ENCODE measurements at regions not wholly inside any gene's neighbourhood (a gene's known extent, or its start where the extent isn't known, plus 50 kb on each side); places are given as distances from the start of the nearest gene placed in this dataset.

DNA sequence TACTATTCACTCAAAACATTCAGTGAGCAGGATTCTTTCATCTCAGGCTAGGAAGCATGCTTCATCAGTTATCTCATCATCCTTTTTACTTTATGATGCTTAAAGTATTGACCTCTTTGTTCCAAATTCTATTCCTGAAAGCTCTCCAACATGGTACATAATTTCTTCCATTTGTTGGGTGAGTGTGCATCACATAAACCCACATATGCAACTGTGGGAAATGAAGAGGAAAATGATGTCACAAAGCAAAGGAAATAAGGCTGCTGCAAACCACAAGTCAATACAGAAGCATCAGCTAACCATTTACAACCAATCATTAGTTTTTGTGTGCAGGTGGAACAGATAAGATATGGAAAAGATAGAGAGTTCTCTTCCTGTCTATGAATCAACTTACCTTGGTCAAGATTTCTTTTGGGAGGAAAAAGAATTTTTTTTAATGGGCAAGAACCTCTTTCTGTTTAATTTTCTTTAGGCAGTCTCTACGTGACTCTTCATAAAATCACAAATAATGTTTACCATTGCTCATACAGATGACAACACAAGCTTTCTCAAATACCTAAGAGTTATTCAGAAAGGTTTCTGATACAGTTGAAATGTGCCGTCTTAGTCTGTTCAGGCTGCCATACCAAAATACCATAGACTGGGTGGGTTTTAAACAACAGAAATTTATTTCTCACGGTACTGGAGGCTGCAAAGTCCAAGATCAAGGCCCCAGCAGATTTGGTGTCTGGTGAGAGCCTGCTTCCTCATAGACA, 259.9 kb downstream of the ADGRG6 start:
- DNase-seq, result peak in 1 of 2 experiments; percentile 5

DNA sequence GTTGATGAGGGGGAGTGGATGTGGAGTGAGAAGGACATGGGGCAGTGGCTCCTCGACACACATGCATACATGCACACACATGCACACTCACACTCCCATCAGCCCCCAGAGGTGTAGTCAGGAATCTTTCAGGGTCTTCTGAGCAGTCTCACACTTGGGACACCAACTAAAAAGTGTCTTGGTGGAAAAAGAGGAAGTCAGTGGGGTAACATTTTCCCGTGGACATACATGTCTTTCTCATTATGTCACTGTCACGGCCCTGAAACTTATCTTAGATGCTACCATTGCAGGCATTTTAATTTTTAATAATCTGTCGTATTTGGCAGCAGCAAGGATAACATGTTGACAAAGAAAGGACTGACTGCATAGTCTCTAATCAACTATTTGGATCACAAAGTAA, 261.1 kb downstream of the ADGRG6 start:
- no peak for DNase-seq

DNA sequence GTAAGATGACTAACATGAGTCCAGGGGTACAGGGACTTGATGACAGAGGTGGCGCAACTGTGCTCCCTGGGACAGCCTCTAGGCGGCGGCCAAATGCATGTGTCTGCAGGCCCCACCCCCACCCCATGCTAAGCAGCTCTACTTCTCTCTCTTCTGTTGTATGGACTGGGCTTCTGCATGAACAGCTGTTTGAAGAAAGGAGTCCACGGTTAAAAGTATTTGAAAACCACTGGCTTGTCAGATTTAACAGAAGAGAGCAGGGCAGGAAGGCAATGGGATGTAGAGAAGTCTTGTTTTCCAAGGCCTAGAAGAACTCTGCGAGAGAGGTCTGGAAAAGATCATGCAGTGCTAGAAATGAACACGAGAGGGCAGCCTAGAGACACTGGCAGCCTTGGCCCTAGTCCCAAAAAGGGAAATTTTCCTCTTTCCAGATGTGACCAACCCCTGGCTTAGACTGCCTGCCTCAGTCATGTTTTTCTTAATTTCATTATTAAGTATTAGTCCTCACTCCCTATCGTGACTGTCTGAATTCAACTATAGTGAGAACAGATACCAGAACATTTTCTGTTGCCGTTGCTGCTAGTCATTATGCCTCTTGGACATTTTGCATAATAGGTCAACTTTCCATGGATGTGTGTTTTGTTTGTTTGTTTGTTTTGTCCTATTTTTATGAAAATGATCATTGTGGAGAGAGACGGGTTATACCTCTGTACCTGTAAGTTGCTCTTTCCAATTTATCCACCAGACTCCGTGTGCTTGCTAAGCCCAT, 265.0 kb downstream of the ADGRG6 start:
- DNase-seq, result peak; percentile 38 to 40

DNA sequence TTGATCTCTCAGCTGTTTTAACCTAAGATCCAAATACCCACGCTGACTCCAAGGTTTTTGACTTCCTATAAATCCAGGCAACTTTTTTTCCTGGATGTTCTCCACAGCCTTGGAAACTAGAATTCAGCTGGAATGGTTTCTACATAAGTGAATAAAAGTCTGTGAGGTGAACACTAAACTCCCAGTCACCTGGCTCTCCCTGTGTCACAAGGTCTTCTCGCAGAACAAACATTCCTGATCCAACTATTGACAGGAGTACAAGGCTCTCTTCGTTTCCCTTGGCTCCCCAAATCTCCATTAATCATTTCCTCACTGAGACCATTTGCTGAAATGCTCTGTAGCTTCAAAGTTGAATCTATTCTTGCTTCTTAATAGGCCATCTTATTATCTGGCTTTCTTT, 265.7 kb downstream of the ADGRG6 start:
- no peak for DNase-seq

DNA sequence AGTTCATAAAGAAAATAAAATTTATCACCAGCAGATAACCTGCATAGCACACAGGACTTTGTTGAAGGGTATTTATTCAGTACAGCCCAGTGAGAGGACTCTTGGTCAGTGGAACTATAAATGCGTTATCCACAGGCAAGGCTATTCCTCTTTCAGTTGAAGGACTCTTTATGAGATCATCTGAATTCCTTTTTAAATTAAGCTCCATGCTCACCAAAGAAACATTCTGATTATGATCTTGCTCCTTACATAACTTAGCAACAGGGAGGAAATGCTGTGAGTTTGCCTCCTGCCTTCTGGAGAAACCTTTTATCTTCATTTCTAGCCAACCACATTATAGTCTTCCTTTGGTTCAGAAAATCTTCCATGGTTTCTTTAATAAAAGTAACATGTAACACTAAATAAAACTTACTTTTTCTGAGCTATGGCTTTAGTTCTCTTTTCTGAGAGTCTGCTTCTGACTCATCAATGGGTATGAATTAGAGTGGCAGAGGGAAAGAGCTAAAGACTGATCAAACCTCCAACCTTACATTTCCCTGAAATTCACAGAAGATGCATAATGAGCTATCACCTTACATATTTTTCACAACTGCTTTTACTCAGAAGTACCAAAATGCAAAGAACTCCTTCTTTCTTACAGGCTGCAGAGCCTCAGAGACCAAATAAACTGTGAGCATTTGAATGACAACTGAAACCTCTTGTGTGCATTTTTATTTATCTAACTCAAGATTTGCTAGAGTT, 267.2 kb downstream of the ADGRG6 start:
- DNase-seq, result no peak

DNA sequence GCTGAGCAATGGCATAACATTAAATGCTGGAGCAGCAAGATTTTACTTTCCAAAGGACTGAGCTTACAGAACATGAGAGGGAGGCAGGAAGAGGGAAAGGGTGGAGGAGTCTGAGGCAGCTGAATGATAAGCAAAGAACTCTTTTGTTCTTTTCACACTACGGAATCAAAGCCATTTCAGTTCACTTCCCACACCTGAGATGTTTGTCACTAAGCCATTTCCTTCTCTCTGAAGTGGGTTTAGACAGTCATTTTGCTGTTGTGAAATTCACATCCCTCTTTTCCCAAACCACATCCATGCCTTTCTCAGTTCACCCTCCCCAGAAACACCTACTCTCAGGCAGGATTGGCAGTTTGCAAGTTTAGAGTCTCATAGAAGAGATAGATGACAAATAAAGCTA, 267.9 kb downstream of the ADGRG6 start:
- DNase-seq, result no peak

DNA sequence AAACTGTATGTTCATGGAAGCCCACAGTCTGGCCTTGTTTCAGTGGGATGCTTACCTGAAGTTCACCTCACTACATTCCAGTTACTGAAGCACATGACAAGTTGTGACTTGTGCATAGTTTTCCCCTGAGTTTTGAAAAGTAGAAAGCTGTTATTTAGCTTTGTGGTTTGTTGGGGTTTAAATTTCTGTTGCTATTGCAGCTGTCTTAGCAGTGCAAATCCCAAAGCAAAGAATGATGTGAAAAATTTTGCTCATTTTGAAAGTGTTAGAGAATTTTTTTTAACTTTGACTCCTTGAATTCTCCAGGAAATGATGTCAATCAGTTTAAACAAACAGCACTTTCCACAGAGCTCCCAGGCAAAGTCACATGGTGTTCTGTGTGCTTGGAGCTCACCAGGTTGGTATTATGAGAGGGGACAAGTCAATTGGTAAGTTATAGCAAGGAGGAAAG, 268.4 kb downstream of the ADGRG6 start:
- no peak for DNase-seq

DNA sequence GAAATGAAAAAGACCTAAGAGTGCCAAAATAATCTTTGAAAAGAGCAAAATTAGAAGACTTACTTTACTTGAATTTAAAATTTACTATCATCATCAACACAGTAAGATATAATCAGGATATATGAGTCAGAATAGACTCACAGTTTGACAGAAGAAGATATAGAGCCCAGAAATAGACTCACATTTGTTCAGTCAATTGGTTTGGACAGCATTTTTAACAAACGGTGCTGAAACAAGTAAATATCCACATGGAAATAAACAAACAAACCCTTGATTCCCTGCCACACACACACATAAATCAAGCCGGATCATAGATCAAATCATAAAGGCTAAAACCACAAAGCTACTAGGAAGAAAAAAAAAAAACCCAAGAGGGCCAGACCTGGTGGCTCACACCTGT, 291.1 kb downstream of the ADGRG6 start:
- DNase-seq, result no peak

DNA sequence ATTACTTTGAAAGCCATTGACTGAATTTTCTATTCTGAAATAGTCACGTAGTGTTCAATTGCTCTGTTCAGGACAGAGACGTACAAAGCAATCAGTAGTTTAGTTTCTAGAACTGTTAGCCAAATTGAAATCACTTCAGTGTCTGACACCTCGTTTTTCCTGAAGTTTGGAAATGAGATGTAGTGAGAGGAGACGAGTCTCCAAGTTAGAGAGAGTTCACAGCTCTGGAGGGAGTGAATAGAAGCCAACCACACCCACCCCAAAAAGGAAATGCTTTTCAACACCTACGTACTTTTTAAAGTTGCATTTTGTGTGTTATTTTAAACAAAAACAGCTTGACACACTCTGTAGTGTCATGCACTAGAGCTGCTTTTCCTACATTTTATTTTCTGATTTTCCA, 296.0 kb downstream of the ADGRG6 start:
- DNase-seq, result no peak

DNA sequence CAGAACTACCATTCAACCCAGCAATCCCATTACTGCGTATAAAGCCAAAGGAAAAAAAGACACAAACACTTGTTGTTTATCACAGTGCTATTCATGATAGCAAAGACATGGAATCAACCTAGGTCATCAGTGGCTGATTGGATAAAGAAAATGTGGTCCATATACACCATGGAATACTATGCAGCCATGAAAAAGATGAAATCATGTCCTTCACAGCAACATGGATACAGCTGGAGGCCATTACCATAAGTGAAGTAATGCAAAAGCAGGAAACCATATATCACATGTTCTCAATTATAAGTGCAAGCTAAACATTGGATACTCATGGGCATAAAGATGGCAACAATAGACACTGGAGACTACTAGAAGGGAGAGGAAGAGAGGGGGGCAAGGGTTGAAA, 299.6 kb downstream of the ADGRG6 start:
- no peak for DNase-seq

DNA sequence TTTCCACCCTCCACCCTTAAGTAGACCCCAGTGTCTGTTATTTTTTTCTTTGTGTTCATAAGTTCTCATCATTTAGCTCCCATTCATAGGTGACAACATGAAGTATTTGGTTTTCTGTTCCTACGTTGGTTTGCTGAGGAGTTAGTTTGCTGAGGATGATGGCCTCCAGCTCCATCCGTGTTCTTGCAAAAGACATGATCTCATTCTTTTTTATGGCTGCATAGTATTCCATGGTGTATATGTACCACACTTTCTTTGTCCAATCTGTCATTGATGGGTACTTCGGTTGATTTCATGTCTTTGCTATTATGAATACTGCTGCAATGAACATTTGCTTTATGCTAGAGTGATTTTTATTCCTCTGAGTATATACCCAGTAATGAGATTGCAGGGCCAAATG, 301.2 kb downstream of the ADGRG6 start:
- DNase-seq, result no peak

DNA sequence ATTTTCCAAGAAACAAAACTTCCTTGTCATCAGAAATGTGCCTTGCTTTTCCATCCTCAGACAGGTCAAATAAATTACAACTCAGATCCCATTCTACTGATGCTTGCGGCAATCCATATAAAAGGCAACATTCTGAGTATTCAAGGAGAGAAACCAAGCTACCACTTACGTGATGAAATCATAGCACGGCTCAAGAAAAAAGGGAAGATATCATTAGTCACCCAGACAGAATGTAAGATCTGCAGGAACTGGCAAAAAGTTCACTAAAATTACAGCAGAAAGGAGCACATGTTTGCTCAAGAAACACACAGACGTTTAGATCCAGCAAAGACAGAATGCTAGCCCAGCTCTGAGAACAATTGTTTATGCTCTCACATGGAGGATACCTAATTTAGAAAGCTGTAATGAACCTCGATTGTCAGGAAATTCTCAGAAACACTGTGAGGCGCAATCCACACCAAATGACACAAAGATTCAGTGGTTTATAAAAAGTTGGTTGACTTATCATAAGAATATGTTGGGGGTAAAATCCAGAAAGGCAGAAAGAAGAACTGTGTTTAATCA, 304.2 kb downstream of the ADGRG6 start:
- no peak for DNase-seq

DNA sequence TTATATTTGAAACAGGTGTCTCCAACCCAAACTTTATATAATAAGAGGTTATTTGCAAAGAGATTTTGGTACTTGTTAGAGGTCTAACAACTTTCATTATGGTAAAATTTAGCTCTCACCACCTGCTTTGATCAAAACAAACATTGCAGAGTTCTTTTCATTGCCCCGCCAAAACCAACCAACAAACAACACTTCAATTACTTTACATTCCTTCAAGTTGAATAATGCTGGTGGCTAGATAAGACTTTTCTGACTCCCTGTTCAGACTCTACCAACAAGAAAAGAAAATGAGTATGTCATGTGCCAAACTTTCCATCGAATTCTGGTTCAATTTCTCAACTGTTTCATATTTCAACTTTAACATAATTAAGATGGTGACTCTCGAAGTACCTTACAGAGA, 311.1 kb downstream of the ADGRG6 start:
- no peak for DNase-seq

DNA sequence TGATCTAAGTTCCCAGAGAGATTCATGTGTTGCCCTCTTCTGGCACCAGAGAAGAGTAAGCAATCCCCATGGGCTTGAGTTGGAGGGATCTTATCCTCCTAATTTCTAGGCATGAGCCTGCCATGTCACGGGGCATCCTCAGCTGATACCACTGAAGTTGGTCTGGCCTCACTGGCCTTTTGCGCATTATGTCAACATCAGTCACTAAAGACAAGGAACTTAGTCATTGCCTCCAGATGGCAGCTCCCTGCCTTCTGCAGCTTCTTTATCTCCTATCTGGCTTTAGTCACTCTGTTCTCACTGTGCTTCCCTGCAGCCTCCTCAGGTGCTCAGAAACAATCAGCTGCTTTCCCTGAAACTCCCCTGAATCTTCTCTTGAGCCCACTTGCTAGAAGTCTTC, 312.2 kb downstream of the ADGRG6 start:
- DNase-seq, result no peak

DNA sequence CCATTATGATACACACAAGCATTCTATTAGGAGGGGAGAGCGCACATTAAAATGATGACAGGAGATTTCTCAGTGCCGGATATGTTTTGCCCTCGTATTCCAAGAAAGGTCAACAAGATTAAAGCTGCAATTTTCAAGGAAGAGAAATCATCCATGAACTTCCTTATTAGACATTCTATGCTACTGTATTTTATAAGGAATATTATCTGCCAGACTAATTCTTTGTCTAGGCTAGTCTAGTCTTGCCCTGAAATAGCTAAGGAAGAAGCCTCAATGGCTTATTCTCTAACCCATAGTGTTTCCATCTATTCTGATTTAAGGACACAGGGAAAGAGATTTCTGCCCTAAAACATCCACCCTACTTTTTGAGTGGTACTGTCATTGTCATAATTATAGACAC, 315.4 kb downstream of the ADGRG6 start:
- no peak for DNase-seq

DNA sequence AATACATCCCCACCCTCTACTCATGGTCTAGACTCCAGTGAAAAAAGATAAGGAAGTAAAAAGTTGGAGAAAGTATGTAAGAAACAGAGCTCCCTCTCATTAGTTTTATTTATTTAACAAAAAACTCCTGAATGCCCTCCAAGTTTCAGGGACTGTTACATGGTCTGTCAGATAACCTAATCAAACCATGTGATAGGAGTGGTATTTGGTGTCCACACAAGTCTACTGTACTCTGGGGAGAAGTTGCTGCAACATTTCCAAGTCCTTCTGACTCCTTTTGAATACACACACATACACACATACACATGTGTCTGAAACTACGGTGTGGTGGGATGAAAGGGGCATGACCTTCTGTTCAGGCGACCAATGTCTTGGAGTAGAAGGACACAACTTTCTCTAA, 320.0 kb downstream of the ADGRG6 start:
- no peak for DNase-seq

DNA sequence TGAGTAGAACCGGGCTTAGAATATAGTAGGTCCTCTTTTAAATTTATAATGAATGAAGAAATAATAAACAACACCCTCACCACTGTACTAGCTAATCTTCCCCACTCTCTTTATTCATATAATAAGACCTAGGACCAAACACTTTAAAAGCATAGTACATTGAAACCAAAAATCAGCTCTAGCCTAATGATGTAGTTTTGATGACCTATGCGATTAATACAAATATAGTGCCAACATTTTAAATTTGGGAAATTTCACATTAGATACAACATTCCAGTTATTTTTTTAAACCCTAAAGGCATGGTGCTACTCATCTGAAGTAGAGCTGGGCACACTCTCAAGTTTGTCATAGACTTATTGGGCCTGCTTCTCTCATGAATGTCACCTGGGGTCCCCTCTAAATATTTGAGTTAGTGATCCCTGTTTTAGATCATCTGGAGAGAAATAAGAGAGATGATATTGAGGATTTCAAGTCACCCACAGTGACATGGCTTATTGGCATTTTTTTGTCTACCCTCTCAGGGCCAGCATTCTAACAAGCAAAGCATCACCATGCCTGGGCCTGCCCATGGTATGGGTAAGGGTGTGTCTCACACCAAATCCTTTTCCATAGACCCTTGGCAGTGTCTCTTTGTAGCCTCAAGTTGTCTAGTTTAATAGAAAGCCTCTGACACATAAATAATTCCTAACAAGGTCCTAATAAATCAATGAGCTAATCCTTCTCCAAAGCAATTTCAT, 319.8 kb downstream of the HIVEP2 start:
- no peak for DNase-seq

DNA sequence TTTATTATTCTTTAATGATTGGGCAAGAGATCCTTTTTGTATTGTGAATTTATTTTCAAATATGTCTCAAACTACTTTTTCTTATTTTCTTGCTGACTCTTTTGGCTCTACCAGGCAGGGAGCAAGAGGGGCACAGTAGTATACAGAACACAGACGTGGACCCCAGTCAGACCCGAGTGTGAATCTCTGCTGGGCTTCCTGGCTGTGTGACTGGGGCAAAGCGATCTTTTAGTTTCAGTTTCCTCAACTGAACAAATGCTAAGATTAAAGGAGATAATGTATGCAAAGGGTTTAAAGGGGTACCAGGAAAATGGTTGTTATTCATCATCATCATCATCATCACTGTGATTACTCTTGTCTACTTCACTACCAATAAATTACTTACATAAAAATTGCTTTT, 317.5 kb downstream of the HIVEP2 start:
- DNase-seq, result no peak

DNA sequence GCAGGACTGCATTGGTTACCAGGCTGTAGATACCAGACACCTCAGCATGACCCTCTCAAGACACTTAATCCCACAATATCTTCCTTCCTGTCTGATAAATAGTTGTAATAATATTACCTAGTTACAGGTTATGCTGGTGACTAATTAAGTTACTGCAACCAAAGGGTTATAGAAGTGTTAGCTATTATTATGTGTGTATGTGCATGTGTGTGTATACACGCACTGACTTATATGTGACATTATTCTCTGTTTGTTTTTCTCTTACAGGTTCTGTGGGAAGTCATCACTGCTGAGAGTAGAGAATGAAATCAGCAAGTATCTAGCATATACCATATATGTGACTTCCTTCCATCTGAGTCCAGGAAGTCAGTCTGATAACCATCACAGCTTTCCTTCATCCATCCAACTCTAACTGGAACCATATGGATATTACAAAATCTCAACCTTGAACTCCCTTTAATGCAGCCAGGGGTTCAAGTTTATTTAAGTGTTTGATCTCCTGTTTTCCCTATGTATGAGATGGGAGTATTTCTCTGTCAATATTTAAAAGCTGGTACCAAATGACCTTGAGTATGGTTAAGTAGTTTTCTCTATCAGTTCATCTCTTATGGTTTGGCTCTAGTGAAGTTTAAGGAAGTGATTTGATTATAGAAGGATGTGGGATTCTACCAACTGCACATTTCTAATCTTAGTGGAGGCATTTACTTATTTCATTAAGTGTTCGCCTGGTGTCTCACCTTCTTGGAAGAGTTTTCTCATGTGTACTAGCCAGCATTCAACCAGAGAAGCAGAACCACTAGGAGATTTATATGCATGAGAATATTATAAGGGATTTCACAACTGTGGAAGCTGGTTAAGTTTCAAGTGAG, 313.2 kb downstream of the HIVEP2 start:
- DNase-seq, result no peak

DNA sequence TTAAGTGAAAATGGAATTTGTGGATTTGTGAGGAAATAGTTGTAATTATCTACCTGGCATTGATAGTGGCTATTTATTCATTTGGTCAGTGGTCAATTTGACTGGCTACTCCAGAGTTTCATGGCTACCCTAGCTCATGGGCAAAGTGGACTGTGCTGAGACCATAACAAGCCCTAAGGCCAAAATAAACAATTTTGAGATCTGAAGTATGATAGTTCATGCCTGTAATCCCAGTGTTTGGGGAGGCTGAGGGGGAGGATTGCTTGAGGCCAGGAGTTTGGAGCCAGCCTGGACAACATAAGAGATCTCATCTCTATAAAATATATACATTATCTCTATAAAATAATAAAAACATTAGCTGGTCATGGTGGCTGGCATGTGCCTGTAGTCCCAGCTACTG, 311.7 kb downstream of the HIVEP2 start:
- DNase-seq, result no peak

DNA sequence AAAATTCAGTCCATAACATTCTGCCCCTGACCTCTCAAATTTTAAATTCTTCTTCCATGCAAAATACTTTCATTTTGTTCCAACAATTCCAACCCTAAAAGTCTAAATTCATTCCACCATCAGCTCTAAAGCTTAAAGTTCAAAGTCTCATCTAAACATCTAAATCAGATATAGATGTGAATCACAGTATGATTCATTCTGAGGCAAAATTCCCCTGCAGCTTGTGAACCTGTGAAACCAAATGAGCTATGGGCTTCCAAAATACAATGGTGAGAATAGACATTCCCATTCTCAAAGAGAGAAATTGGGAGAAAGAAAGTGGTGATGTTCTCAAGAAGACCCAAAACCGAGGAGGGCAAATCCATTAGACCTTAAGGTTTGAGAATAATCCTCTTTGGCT, 309.8 kb downstream of the HIVEP2 start:
- no peak for DNase-seq

Measured in stimulated activated CD4-positive, alpha-beta T cell treated with anti-CD3 and anti-CD28 coated beads, Interleukin-4, amount 100 ng/mL, for 4 hours (primary cell).